Spleen (tissue), 11 donors: ENCODE measurements at regions not wholly inside any gene's neighbourhood (a gene's known extent, or its start where the extent isn't known, plus 50 kb on each side); places are given as distances from the start of the nearest gene placed in this dataset.

Experiments used
- DNase-seq: peaks from one replicate; pipeline ENCODE4 v3.0.0-alpha.2; 2020
- H3K27ac ChIP-seq, 8 donors: fragments of 200-600 bp; sonication (generic) in 7 of 8; 1 replicate in 4 of 8; 2 replicates in 4 of 8; pipeline versions ENCODE4 v1.5.0 to v1.8.0; 2016 to 2021; ENCODE audit warnings: inconsistent platforms in 4 of 8, mild to moderate bottlenecking in 4 of 8, moderate library complexity in 1 of 8
- H3K27me3 ChIP-seq, 7 donors: fragments of 200-600 bp; sonication (generic) in 6 of 7; replicated peaks in 1 of 7; 1 replicate in 4 of 7; 2 replicates in 3 of 7; pipeline versions ENCODE4 v1.5.0 to v1.8.0; 2016 to 2021; ENCODE audit warnings: inconsistent platforms in 3 of 7, mild to moderate bottlenecking in 1 of 7
- H3K36me3 ChIP-seq, 6 donors: fragments of 200-600 bp; sonication (generic) in 5 of 6; 1 replicate in 4 of 6; 2 replicates in 2 of 6; pipeline versions ENCODE4 v1.5.0 to v1.8.0; 2016 to 2021; ENCODE audit warnings: inconsistent platforms in 2 of 6
- H3K4me1 ChIP-seq, 6 donors: fragments of 200-600 bp; sonication (generic) in 5 of 6; 1 replicate in 3 of 6; 2 replicates in 3 of 6; pipeline versions ENCODE4 v1.5.0 to v1.8.0; 2016 to 2021; ENCODE audit warnings: inconsistent platforms in 3 of 6
- H3K4me3 ChIP-seq, 8 donors: fragments of 200-600 bp; sonication (generic) in 7 of 8; 1 replicate in 4 of 8; 2 replicates in 4 of 8; pipeline versions ENCODE4 v1.5.0 to v1.8.0; 2016 to 2021; ENCODE audit warnings: inconsistent platforms in 4 of 8, mild to moderate bottlenecking in 4 of 8, moderate library complexity in 2 of 8
- H3K9me3 ChIP-seq, 8 donors: fragments of 200-600 bp; sonication (generic) in 7 of 8; 1 replicate in 4 of 8; 2 replicates in 4 of 8; pipeline versions ENCODE4 v1.5.0 to v1.8.0; 2016 to 2021; ENCODE audit warnings: inconsistent platforms in 4 of 8
- CTCF ChIP-seq, 11 experiments: fragments of 200-600 bp in 7 of 11; fragments of 450-650 bp in 4 of 11; sonication (generic) in 4 of 11; IDR thresholded peaks in 8 of 11; conservative IDR thresholded peaks in 3 of 11; 1 replicate in 7 of 11; 2 replicates in 4 of 11; pipeline versions ENCODE4 v1.4.0 to v1.8.0; 2016 to 2021; ENCODE audit warnings: antibody characterized with exemption in 11 of 11, inconsistent platforms in 4 of 11, mild to moderate bottlenecking in 1 of 11
- POLR2A ChIP-seq, 3 donors: fragments of 450-650 bp; IDR thresholded peaks; one replicate each; pipeline ENCODE4 v1.5.1; 2017; ENCODE audit warnings: antibody characterized with exemption in 3 of 3, mild to moderate bottlenecking in 1 of 3
- POLR2AphosphoS5 ChIP-seq, 3 donors: sonication (generic); formaldehyde crosslinking; IDR thresholded peaks; one replicate each; pipeline ENCODE4 v1.5.1; 2017; ENCODE audit warnings: antibody characterized with exemption in 3 of 3
- WGBS, 5 donors: extraction: QIAGEN DNeasy Blood & Tissue Kit in 3 of 5; methylation state at CpG; one replicate each; pipeline versions ENCODE4 v1.1.5 to v1.1.7; 2013 to 2018; 5-methylcytosine and 5-hydroxymethylcytosine counted together
- intact Hi-C: fragments of 100-400 bp; cut with DNase I; formaldehyde crosslinking; loops from one replicate; pipeline ENCODE4 v1.15.0; 2023; ENCODE audit warnings: low total_unique reads
- donor health status: healthy with polysubstance abuse.
- donor health status: DM: no; HTN: no; CAD: no; lungs with moderate emphysema.
- donor health status: DM: no; HTN: no; CAD: no.
- donor health status: Bipolar disorder and iron deficiency.
- donor health status: healthy.
- donor health status: DM: no; HTN: no; CAD: no.
- donor health status: DM: yes; HTN: yes; CAD: no.

- intact Hi-C loops, result no loop called here
- WGBS, 5 donors, result 86 to 93% (median 91%) methylated on average over 13 to 14 of the region's 14 CpGs
- Histone ChIP-seq H3K4me1 (no peaks in the 10 kb centered on the region), H3K36me3 (no peaks in the 10 kb centered on the region), H3K4me3 (no peak overlapping the region), H3K9me3 (peaks cover 0 to 20% (median 0%) of the 10 kb centered on the region in 8 donors), H3K27ac (no peak overlapping the region), H3K27me3 (no peaks in the 10 kb centered on the region)
- TF ChIP-seq POLR2A (IDR thresholded peaks at IDR 0.05), result no peak
- TF ChIP-seq CTCF (IDR thresholded peaks at IDR 0.05 in 8 of 11, conservative IDR thresholded peaks at IDR 0.05 in 3 of 11), result no peak
- no peak for TF ChIP-seq POLR2AphosphoS5 (IDR thresholded peaks at IDR 0.05)
- no peak for DNase-seq
These were observed 1995.8 kb downstream of the NCAM2 start for GRCh38 chr21:22993822-22994574.

GRCh38 chr21:23003951-23004350, 2005.7 kb downstream of the NCAM2 start:
- no peak overlapping the region for H3K4me3 ChIP-seq
- intact Hi-C loops, result no loop called here
- no peak for DNase-seq
- H3K9me3 ChIP-seq, result no peaks in the 10 kb centered on the region
- no peak overlapping the region for H3K27ac ChIP-seq
- no peaks in the 10 kb centered on the region for H3K27me3 ChIP-seq
- TF ChIP-seq POLR2A (IDR thresholded peaks at IDR 0.05) (no peak), POLR2AphosphoS5 (IDR thresholded peaks at IDR 0.05) (no peak), CTCF (IDR thresholded peaks at IDR 0.05 in 8 of 11, conservative IDR thresholded peaks at IDR 0.05 in 3 of 11) (no peak)
- WGBS, 5 donors, result 58 to 89% (median 79%) methylated on average over 5 of the region's 5 CpGs
- H3K4me1 ChIP-seq, result no peaks in the 10 kb centered on the region
- H3K36me3 ChIP-seq, result no peaks in the 10 kb centered on the region

GRCh38 chr21:23008601-23009202, 2010.5 kb downstream of the NCAM2 start:
- Histone ChIP-seq H3K4me3 (no peak overlapping the region), H3K4me1 (no peaks in the 10 kb centered on the region), H3K9me3 (no peaks in the 10 kb centered on the region), H3K27me3 (no peaks in the 10 kb centered on the region), H3K36me3 (no peaks in the 10 kb centered on the region), H3K27ac (no peak overlapping the region)
- DNase-seq, result no peak
- intact Hi-C loops, result no loop called here
- TF ChIP-seq POLR2AphosphoS5 (IDR thresholded peaks at IDR 0.05) (no peak), CTCF (IDR thresholded peaks at IDR 0.05 in 8 of 11, conservative IDR thresholded peaks at IDR 0.05 in 3 of 11) (no peak), POLR2A (IDR thresholded peaks at IDR 0.05) (no peak)
- 57 to 91% (median 80%) methylated on average over 6 of the region's 6 CpGs for WGBS, 5 donors

- Histone ChIP-seq H3K9me3 (no peaks in the 10 kb centered on the region), H3K27me3 (no peaks in the 10 kb centered on the region), H3K27ac (no peak overlapping the region), H3K36me3 (no peaks in the 10 kb centered on the region), H3K4me1 (no peaks in the 10 kb centered on the region), H3K4me3 (no peak overlapping the region)
- intact Hi-C loops, result no loop called here
- TF ChIP-seq POLR2AphosphoS5 (IDR thresholded peaks at IDR 0.05), result no peak
- no peak for TF ChIP-seq POLR2A (IDR thresholded peaks at IDR 0.05)
- DNase-seq, result no peak
- WGBS, 5 donors, result 52 to 77% (median 62%) methylated on average over 3 of the region's 3 CpGs
These were observed 2011.2 kb downstream of the NCAM2 start for GRCh38 chr21:23009360-23009759.
